ENCODE measurements at regions not wholly inside any gene's neighbourhood (a gene's known extent, or its start where the extent isn't known, plus 50 kb on each side); places are given as distances from the start of the nearest gene placed in this dataset.

DNA sequence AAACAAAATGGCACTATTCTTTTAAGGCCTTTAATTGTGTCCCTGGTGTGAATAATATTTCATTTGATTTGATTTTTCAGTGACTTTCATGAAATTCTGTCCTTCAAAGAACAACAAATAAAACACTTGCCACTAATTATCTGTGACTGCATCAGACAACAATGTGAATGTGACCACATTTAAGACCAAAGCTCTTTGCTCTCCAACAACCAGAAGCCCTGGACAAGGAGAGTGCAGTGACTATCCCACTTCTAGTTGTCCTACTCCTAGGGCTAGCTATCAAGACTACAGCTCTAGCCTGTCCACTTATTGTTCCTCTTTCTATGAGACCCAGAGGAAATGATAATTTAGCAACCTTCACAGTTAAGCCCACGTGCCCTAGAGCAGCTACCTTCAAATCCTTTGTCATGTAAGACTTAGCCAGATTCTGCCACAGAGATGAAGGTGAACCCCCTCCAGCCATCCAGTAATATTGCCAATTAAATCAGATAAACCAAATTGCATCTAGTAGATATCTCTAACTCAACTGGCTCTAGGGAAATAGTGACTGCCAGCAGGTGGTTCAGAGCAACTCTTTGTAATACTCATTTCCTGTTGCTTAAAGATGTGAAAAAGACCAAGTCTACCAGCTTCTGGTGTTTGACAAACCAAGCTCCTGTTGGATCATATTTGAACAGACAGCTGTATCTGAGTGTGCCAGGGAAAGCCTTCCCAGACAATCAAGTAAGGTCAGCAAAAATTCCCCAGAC is 142.6 kb upstream of the BLID start:
- intact Hi-C loops (cut with micrococcal nuclease), result no loop called here
- DNase-seq, result no peak
- no peaks in the 10 kb centered on the region for H3K4me1 Mint-ChIP-seq
- no peaks in the 10 kb centered on the region for H3K36me3 Mint-ChIP-seq (ENCODE audit: low read depth)
- H3K9me3 Mint-ChIP-seq, result no peaks in the 10 kb centered on the region
- H3K27me3 Mint-ChIP-seq, result no peaks in the 10 kb centered on the region
- H3K27ac Mint-ChIP-seq, result no peak overlapping the region
- H3K4me3 Mint-ChIP-seq, result no peak overlapping the region

DNA sequence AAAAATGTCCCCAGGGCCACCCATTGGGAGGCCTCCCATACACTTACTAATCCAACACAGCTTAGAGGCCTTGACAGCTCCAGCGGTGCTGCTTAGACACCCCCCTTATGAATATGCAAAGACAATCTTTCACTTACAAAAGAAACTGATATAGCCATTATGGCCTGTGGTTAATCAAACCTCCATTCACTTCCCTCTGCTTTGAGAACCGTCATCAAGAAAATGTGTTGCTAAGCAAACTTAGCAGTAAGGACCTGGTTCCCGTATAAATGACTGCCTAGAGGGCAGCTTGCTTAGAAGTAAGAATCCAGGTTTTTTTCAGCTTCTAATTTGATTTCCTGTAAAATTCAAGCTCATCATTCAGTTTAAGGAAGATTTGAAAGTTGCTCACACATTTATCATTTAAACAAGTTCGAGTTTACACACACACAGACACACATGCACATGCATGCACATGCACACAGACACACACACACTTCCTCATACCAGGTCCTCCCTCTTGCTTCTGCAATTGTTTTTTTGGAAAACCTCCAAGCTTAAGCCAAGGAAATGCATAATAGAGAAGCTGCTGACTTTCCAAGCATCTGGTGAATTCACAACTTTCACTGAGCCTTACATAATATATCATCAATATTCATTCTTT is 137.7 kb upstream of the BLID start:
- no peaks in the 10 kb centered on the region for H3K4me1 Mint-ChIP-seq
- intact Hi-C loops (cut with micrococcal nuclease), result no loop called here
- no peaks in the 10 kb centered on the region for H3K27me3 Mint-ChIP-seq
- no peaks in the 10 kb centered on the region for H3K9me3 Mint-ChIP-seq
- no peak overlapping the region for H3K27ac Mint-ChIP-seq
- no peak overlapping the region for H3K4me3 Mint-ChIP-seq
- no peak for DNase-seq
- no peaks in the 10 kb centered on the region for H3K36me3 Mint-ChIP-seq (ENCODE audit: low read depth)

DNA sequence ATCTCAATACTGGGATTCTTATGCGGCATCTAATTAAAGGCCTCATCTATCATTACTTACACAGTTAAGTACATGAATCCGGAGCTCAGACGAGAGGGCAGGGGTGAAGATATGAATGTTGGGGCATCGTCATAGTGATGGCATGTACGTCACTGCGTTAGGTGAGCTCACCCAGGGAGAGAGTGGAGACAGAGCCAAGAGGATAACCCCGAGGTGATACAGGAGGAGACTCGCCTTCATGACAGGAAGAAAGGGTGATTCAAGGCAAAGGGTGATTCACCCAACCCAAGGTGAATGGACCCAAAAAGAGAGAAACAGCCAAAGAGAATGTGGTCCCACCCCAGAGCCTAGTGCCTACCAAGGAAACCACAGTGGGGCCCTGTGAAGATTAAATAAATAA is 132.9 kb upstream of the BLID start:
- intact Hi-C loops (cut with micrococcal nuclease), result no loop called here
- Mint-ChIP-seq H3K27me3 (no peaks in the 10 kb centered on the region), H3K4me1 (no peaks in the 10 kb centered on the region), H3K9me3 (no peaks in the 10 kb centered on the region), H3K27ac (no peak overlapping the region), H3K36me3 (ENCODE audit: low read depth) (no peaks in the 10 kb centered on the region), H3K4me3 (no peak overlapping the region)
- DNase-seq, result no peak

DNA sequence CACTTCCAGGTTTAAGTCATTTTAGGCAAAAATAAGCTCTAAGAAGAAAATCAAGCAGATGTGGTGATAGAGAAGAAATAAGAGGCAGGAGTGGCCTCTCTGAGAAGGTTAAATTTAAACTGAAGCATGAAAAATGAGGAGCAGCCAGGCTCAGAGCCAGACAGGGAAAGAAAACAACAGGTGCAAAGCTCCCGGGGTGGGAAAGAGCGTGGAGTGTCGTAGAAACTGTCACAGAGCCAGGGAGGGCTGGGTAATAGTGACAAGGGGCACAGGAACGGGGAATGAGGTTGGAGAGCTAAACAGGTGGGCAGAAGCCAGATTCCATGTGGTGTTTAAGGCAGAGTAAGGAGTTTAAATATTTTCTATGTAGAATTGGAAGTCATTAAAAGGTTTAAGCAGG is 132.1 kb upstream of the BLID start:
- intact Hi-C loops (cut with micrococcal nuclease), result no loop called here
- H3K36me3 Mint-ChIP-seq (ENCODE audit: low read depth), result no peaks in the 10 kb centered on the region

DNA sequence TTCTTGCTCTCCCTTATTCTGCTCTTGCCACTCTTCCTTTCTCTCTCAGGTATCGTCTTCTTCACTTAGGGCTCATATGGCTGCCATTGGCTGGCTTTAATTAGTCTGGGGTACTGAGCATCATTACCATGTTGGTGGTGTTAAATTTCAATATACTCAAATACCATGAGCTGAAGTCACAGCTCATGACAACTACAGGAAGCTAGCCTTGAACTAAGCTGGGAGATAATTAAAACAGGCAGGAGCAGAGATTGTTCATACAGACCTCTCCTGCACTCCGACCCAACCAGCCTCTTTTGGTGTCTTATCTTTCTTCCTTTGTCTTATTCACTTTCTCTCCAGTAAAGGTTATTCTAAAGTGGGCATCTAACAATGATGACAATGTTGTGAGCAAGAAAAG is 130.9 kb upstream of the BLID start:
- intact Hi-C loops (cut with micrococcal nuclease), result no loop called here
- Mint-ChIP-seq H3K27me3 (no peaks in the 10 kb centered on the region), H3K4me3 (no peak overlapping the region), H3K36me3 (ENCODE audit: low read depth) (no peaks in the 10 kb centered on the region), H3K27ac (no peak overlapping the region), H3K4me1 (no peaks in the 10 kb centered on the region), H3K9me3 (no peaks in the 10 kb centered on the region)
- no peak for DNase-seq

More for the DNA sequence above, 132.1 kb upstream of the BLID start:
- no peak for DNase-seq
- Mint-ChIP-seq H3K4me1 (no peaks in the 10 kb centered on the region), H3K27ac (no peak overlapping the region), H3K9me3 (no peaks in the 10 kb centered on the region), H3K4me3 (no peak overlapping the region), H3K27me3 (no peaks in the 10 kb centered on the region)

DNA sequence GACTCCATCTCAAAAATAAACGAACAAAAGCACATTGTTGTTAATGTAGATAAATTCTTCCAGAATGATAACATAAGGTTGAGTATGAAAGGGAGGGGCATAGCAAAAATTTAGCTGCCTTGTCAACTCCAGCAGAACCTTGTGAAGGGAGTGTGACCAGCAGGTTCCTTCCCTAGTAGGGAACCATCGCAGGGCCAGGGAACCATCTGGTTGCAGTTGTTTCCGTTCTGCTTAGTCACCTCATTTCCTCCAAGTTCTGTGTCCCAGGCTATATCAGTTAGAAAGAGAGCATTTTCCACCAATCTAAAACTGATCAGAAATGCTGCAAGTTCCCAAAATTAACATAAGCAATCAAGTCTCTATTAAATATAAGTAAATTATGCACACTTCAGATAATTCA is 126.7 kb upstream of the BLID start:
- no peak overlapping the region for H3K27ac Mint-ChIP-seq
- no peak for DNase-seq
- peaks cover 4% of the 10 kb centered on the region for H3K9me3 Mint-ChIP-seq
- H3K27me3 Mint-ChIP-seq, result no peaks in the 10 kb centered on the region
- no peaks in the 10 kb centered on the region for H3K4me1 Mint-ChIP-seq
- intact Hi-C loops (cut with micrococcal nuclease), result no loop called here
- no peak overlapping the region for H3K4me3 Mint-ChIP-seq
- no peaks in the 10 kb centered on the region for H3K36me3 Mint-ChIP-seq (ENCODE audit: low read depth)

DNA sequence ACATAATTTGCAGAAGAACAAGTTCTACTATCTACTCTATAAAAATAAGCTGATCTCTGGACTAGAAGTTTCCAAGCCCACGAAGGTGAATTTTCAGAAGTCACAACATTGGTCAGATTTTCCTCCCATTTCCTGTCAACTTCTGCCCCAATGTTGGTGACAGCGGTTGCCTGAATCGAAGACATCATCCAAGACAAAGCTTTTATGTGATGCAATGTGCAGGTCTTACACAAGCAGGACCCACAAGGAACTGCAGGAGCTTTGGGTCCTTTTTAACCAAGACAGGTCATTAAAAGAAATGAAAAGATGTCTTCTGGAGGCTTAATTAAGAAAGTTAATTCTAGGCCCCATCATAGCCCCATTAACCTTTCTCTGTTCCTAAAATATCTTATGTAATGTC is 125.6 kb upstream of the BLID start:
- H3K4me3 Mint-ChIP-seq, result no peak overlapping the region
- H3K27me3 Mint-ChIP-seq, result no peaks in the 10 kb centered on the region
- H3K4me1 Mint-ChIP-seq, result no peaks in the 10 kb centered on the region
- H3K36me3 Mint-ChIP-seq (ENCODE audit: low read depth), result no peaks in the 10 kb centered on the region
- intact Hi-C loops (cut with micrococcal nuclease), result no loop called here
- H3K27ac Mint-ChIP-seq, result no peak overlapping the region
- DNase-seq, result no peak
- H3K9me3 Mint-ChIP-seq, result peaks cover 4% of the 10 kb centered on the region

DNA sequence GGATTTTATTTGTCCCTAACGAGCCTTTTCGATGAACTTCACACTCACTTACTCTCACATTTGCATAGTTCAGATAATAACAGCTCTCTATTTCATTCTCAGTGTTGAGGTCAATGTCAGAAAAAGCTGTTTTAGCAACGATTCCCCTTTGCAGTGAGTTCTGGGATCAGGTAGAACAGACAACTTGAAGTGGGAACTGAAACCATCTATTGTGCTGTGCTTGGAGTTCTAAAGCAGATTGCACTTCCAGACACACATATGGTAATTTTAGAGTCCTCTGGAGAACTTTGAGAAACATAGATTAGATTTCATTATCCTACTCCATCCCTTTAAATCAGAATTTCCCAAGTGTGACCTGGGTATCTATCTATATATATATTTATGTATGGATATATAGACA is 124.6 kb upstream of the BLID start:
- DNase-seq, result no peak
- Mint-ChIP-seq H3K36me3 (ENCODE audit: low read depth) (no peaks in the 10 kb centered on the region), H3K4me3 (no peak overlapping the region), H3K4me1 (no peaks in the 10 kb centered on the region), H3K27me3 (no peaks in the 10 kb centered on the region), H3K27ac (no peak overlapping the region), H3K9me3 (peaks cover 4% of the 10 kb centered on the region)
- intact Hi-C loops (cut with micrococcal nuclease), result no loop called here

DNA sequence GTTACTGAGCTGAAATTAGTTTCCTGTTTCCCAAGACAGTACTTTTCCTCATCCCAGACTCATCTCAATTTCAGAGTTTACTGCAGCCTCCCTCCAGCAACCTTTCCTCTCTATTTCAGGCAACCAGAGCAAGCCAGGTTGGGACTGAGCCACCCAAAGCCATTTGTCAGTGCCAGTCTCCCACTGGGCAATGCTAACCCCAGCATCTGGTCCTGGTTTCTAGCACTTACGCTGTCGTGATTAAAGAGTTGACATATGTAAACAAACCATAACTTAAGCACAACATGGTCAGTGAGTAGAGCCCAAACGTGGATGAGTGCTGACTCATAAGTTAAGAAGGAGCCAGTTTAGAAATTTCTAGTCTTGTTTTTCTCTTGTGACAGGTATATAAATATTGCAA is 119.6 kb upstream of the BLID start:
- intact Hi-C loops (cut with micrococcal nuclease), result no loop called here
- no peak overlapping the region for H3K4me3 Mint-ChIP-seq
- no peaks in the 10 kb centered on the region for H3K36me3 Mint-ChIP-seq (ENCODE audit: low read depth)
- no peaks in the 10 kb centered on the region for H3K27me3 Mint-ChIP-seq
- H3K4me1 Mint-ChIP-seq, result no peaks in the 10 kb centered on the region
- H3K27ac Mint-ChIP-seq, result no peak overlapping the region
- no peak for DNase-seq
- peaks cover 4% of the 10 kb centered on the region for H3K9me3 Mint-ChIP-seq

DNA sequence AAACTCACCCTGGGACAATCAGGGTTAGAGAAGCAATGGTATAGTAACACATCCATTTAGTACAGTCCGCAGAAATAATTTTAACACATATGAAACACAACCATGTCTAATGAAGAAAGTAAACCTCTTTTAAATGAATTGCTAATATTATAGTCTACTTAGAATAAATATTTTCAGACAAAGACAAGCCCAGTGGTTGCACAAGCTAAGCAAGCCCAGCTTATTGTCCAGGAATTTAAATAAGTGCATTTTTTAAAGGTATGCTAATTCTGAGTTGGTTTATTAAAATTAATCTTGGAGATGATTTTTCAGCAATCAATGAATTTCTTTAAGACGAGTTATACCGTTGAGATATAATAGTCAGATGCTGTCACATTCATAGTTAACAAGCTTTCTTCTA is 118.8 kb upstream of the BLID start:
- peaks cover 4% of the 10 kb centered on the region for H3K9me3 Mint-ChIP-seq
- no peak overlapping the region for H3K4me3 Mint-ChIP-seq
- no peak for DNase-seq
- intact Hi-C loops (cut with micrococcal nuclease), result no loop called here
- H3K27ac Mint-ChIP-seq, result no peak overlapping the region
- H3K4me1 Mint-ChIP-seq, result no peaks in the 10 kb centered on the region
- H3K36me3 Mint-ChIP-seq (ENCODE audit: low read depth), result no peaks in the 10 kb centered on the region
- no peaks in the 10 kb centered on the region for H3K27me3 Mint-ChIP-seq

DNA sequence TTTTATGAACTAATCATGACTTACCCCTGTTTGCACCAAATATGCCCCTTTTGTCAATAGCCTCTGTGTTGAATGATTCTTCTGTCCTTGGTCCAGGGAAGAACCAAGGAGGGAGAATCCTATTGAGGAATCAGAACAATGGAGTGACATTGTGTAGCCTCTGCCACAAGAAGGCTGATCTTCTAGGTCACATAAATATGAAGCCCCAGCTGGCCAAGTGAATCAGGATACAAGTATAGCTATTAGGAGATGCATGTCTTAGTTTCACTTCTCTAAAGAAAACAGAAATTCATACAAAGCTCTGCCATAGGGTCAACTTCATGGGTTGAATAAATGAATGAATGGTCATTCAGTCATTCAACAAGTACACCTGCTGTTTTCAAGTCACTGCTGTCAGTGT is 118.2 kb upstream of the BLID start:
- intact Hi-C loops (cut with micrococcal nuclease), result no loop called here
- H3K9me3 Mint-ChIP-seq, result peaks cover 4% of the 10 kb centered on the region
- no peak overlapping the region for H3K27ac Mint-ChIP-seq
- H3K27me3 Mint-ChIP-seq, result no peaks in the 10 kb centered on the region
- no peak for DNase-seq
- no peaks in the 10 kb centered on the region for H3K36me3 Mint-ChIP-seq (ENCODE audit: low read depth)
- H3K4me3 Mint-ChIP-seq, result no peak overlapping the region
- no peaks in the 10 kb centered on the region for H3K4me1 Mint-ChIP-seq

DNA sequence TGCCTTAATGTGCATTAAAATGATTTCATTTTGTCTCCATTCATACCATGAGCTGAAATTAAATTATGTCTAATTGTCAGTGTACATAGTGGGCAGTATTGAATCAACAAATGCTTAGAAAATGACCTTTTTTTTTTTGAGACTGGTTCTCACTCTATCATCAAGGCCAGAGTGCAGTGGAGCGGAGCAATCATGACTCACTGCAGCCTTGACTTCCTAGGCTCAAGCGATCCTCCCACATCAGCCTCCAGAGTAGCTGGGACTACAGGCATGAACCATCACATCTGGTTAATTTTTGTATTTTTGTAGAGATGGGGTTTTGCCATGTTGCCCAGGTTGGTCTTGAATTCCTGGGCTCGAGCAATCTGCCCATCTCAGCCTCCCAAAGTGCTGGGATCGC is 117.0 kb upstream of the BLID start:
- no peaks in the 10 kb centered on the region for H3K9me3 Mint-ChIP-seq
- H3K4me3 Mint-ChIP-seq, result no peak overlapping the region
- intact Hi-C loops (cut with micrococcal nuclease), result no loop called here
- H3K4me1 Mint-ChIP-seq, result no peaks in the 10 kb centered on the region
- H3K27ac Mint-ChIP-seq, result no peak overlapping the region
- H3K27me3 Mint-ChIP-seq, result no peaks in the 10 kb centered on the region
- no peaks in the 10 kb centered on the region for H3K36me3 Mint-ChIP-seq (ENCODE audit: low read depth)
- no peak for DNase-seq

DNA sequence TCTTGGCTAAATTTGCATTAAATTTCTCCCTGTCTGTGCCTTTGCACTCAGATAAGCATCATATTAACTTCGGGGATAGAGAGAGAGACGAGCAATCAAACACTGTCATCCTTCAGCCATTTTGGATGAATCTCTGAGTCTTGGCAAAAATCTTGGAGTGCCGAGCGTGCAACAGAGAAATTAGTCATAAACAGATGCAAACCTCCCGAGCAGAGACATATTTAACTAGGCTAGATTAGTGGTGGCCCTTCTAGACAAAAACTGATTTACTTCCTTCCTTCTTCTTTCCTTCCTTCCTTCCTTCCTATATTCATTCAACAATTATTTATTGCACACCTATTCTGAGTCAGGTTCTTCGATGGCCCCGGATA is 114.4 kb upstream of the BLID start:
- Mint-ChIP-seq H3K36me3 (ENCODE audit: low read depth) (no peaks in the 10 kb centered on the region), H3K4me1 (no peaks in the 10 kb centered on the region), H3K9me3 (no peaks in the 10 kb centered on the region), H3K4me3 (no peak overlapping the region), H3K27ac (no peak overlapping the region), H3K27me3 (peaks cover 3% of the 10 kb centered on the region)
- intact Hi-C loops (cut with micrococcal nuclease), result no loop called here
- no peak for DNase-seq

DNA sequence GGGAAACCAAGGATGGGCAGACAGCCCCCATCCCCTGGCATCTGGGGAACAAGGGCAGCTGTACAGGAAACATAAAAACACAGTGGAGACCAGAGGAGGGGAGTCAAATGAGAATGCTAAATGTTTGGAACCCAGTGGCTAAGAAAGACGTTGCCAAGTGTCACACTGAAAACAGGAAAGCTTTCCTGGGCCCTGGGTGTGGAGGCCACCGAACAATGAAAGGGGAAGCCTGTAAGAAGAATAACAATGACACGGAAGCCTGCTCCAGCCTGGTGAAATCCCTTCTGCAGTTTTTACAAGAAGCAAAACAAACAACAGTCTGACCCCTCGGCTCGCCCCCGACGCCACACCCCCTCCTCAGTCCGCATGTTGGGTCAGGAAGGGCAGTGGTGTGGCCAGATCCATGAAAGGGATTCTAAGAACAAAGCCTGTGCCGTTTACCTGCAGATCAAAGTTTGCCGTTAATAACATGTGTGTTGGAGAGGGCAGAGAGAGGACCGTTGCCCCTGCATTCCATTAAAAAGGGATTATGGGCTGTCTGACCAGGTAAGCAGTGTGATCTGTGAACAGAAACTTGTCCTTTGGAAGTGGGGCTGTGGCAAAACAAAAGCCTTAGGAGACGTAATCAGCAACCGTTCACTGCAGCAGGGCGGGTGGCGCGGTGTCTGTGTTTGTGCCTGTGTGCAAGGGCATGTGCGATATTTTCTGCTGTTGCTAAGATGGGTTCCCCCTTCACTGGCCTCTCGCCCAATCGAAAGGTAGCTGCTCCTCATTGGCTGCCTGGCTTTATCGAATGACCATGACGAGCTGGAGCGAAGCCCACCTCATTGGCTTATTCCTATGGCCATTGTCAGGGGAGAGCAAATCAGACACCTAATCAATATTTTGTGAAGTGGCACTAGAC is 113.7 kb upstream of the BLID start:
- no peaks in the 10 kb centered on the region for H3K36me3 Mint-ChIP-seq (ENCODE audit: low read depth)
- H3K9me3 Mint-ChIP-seq, result no peaks in the 10 kb centered on the region
- H3K4me1 Mint-ChIP-seq, result no peaks in the 10 kb centered on the region
- no peak for DNase-seq
- H3K27ac Mint-ChIP-seq, result no peak overlapping the region
- H3K27me3 Mint-ChIP-seq, result peaks cover 4% of the 10 kb centered on the region
- no peak overlapping the region for H3K4me3 Mint-ChIP-seq
- intact Hi-C loops (cut with micrococcal nuclease), result no loop called here

Measured in activated CD4-positive, alpha-beta T cell treated with anti-CD3 and anti-CD28 coated beads, Interleukin-2, amount 10 ng/mL, durations not matched to agents 24 days and 14 days (primary cell).